ENCODE measurements at regions not wholly inside any gene's neighbourhood (a gene's known extent, or its start where the extent isn't known, plus 50 kb on each side); places are given as distances from the start of the nearest gene placed in this dataset.
"Not testable (repeated sequence)": the region's sequence is repeated elsewhere in the genome, so short reads cannot be mapped to it uniquely, and the experiment has no call there.

DNA sequence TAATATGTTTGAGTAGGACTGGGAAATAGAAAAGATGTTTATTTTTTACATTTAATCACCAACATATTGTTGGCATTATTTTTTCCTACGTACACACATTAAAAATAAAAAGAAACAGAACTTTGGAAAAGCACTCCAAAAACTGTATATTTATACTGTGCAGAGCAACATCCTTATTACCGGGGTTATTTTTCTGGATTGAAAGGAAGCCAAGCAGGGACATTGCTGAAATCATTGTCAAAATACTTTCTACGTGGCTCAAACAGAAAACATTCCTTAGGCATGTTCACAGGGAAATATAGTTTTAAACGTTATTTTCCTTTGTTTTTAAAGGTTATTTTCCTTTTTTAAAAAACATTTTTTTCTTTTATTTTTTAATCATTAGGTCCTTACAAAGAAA lies 315.0 kb upstream of the SMIM21 start:
- DNase-seq (ENCODE audit: low spot score): no peak

DNA sequence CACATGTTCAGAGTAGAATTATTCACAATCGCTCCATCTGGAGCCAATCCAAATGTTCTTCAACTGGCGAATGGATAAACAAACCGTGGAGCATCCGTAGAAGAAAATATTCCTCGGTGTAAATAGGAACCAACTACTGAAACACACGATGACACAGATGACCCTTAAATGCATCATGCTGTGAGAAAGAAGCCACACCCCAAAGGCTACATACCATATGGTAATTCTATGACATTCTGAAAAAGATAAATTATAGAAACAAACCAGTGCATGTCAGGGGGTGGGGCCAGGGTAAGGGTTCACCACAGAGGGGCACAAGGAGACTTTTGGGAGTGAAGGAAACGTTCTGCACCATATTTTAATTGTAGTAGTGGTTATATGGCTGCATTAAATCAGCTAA lies 312.2 kb upstream of the SMIM21 start:
- DNase-seq (ENCODE audit: low spot score): no peak

DNA sequence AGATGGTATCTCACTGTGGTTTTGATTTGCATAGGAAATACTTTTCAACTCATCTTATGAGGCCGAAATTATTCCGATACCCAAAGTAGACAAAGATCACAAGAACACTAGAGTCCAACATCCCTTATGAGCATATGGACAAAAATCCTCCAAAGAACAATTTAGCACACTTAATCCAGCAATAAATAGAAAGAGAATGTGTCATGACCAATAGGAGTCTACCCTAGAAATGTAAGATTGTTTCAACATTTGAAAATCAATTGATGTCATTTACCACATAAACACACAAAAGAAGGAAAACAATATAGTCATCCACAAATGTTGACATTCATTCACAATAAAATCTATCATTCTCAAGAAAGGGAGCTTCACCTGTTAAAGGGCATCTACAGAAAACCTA lies 307.8 kb upstream of the SMIM21 start:
- no peak for DNase-seq (ENCODE audit: low spot score)

DNA sequence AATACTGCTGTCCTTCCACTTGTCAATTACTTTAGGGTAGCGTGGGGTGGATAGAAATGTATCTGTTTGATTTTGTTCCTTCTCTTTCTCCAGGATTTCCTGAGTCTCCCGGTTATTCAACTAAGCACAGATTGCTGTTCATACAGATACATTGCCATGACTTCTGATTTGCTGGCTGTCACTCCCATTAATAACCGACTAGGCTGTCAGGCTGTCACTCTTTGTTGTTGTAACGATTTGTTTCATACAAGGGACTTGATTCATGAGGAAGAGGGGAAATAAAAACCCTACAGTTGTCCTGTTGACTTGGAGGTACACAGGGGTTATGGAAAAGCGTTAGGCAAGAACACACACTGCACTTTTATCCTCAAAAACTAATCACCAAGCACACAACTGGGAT lies 302.7 kb upstream of the SMIM21 start:
- no peak for DNase-seq (ENCODE audit: low spot score)

DNA sequence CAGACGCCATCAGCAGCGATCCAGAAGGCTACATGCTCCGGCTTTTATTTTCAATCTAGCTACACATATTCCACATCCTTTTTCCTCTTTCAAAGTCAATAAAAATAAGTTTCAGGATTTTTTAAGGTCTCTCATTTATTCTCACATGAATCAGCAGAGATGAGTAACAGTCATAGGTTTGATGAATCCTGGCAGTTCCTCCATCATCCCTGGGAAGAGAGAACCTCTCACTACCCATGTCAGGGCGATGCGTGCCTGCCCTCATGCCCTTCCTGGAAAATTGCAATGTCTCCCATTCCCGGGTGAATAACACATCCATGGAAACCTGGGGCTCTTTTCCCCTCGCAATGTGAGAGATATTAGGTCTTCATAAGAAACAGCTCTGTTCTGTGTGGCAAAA lies 301.1 kb upstream of the SMIM21 start:
- DNase-seq (ENCODE audit: low spot score): no peak

DNA sequence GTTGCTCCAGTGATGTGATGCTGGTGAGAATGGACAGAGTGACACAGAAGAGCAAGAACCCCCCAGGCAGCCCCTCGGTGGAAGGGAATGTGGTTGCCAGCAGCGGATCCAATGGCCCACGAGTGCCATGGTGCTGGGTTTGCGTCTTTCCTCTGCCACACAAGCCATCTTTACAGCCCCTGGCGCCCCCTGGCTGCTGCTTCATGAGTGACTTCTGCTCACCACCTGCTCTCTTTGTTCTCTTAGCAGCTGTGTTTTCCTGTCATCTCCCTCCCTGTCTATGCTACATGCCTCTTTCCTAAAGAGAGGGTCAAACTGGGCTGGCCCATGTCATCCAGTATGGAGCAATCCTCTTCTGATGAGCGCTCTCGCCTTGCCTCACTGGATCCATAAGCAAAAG lies 300.0 kb upstream of the SMIM21 start:
- DNase-seq (ENCODE audit: low spot score): peak; percentile 43

DNA sequence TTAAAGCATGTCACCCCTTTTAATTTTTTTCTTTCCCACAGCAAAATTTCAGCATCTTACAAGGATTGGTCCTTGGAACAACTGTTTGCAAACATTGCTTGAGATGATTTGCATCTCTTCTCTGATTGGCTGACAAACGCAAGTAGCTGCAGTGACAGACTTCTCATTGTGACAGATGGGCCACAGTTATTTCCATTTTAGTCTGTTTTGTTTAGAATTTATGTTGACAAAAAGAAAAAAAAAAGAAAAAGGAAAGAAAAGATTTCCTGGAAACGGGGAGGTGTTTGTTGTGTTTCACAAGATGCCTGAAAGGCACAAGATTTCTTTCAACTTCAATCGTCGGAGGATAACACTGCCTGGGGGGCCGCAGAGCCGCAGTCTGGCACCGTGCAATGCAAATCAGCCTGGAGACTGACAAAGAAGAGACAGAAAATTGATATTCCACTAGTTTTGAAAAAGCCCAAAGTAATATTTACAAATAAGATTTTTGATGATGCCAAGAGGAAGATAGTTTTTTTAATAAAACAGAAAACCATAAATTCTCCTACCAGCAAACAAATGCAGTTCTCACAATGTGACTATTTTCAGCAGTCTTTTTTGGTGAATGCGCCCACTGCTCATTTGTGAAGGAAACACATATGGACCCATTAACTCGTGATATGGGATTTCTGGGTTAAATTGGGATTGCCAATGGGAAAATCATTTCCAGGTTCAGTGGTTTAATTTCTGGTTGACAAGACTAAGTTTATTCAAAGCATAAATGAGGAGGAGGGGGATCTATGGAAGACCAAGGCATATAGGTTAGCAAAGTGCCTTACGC lies 296.2 kb upstream of the SMIM21 start:
- peak; percentile 29 for DNase-seq (ENCODE audit: low spot score)

DNA sequence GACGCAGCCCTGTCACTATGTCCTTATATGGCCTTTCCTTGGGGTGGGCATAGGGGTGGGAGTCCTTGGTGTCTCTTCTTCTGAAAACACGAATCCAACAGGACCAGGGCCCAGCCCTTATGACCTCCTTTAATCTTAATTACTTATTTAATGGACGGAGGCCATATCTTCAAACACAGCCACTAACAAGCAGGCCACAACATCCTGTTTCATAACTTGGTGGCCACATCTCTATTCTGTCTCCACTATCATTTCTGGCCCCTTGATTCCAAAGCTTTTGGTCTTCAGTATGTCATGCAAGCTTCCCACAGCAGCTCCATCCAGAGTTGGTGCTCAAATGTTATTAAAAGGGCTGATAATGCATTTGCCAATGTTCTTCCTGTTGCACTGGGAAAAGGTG lies 287.3 kb upstream of the SMIM21 start:
- no peak for DNase-seq (ENCODE audit: low spot score)

DNA sequence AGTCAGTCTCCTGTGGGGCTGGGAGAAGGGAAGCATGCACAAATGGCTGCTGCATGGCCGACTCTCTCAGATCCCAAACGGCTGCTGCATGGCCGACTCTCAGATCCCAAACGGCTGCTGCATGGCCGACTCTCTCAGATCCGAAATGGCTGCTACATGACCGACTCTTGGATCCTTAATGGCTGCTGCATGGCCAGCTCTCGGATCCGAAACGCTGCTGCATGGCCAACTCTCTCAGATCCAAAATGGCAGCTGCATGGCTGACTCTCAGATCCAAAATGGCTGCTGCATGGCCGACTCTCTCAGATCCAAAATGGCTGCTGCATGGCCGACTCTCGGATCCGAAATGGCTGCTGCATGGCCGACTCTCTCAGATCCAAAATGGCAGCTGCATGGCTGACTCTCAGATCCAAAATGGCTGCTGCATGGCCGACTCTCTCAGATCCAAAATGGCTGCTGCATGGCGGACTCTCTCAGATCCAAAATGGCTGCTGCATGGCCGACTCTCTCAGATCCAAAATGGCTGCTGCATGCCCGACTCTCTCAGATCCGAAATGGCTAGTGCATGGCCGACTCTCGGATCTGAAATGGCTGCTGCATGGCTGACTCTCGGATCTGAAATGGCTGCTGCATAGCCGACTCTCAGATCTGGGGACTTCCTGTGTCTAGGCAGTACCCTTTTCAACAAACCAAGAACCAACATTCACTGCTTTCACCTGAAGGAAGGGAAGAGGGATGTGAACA lies 284.8 kb upstream of the SMIM21 start:
- DNase-seq (ENCODE audit: low spot score): not testable (repeated sequence)

DNA sequence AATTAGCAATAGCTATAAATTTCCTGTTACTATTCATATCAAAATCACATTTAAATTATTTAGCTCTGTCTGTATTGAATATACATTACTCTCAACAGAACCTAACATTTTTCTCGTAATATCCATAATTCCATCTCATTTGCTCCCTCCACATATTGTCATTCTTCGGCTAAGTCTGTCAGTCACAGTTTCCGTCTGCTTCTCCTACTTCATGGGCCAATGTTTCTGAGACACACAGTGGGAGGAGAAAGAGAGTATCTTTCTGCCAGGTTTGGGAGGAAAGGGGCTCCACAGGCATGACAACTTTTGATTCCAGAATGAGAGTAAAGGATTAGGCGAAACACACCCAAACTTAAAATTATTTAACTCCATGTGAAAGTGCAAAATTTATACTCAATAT lies 273.1 kb upstream of the SMIM21 start:
- DNase-seq (ENCODE audit: low spot score): no peak

DNA sequence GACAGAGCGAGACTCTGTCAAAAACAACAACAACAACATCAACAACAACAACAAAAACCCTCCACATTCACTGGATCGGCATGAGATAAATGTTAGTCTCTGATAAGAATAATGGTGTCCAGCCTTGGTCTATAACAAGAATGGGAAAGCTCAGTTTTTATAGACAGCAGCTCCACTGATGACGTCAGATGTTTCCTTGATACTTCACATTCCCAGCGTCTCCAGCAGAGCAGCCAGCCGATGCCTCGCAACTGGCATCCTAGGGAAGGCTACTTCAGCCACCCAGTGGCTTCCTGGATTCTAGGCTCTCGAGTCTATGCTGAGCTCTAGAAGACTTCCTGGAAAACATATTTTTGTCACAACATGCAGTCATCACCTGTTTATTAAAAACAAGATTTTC lies 271.4 kb upstream of the SMIM21 start:
- DNase-seq (ENCODE audit: low spot score): no peak

DNA sequence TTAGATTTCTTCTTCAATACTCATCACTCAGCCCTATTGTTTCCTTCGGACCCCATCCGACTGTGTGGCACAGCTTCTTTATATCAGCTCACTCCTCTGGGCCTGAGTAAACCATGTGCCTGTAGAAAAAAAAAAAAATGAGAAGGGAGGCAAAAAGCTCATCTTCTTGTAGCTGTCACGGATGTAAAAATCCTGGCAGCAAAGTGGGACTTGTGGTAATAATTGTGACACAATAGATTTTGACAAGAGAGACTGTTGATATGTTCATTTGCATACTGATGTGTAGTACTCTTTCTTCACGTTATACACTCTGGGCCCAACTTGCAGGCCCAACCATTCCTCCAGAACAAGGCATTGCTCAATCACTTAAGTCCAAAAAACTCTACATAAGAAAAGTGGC lies 270.0 kb upstream of the SMIM21 start:
- DNase-seq (ENCODE audit: low spot score): no peak

DNA sequence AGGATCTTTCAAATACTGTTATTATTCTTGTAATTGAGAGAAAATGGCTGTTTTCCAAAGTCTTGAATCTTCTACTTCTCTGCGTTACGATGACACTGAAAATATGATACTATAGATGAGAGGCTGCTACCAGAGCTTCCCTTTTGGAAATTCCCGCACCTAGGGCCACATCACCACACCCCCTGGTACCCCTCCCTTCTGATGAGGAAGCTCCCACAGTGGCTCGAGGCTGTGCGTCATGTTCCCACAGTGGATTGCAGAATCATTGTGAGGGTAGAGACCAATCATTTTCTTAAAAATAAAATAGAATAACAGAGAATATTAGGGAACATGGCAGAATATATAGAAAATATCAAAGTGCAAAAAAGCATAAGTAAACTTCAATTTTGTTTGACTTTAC lies 268.9 kb upstream of the SMIM21 start:
- DNase-seq (ENCODE audit: low spot score): no peak

DNA sequence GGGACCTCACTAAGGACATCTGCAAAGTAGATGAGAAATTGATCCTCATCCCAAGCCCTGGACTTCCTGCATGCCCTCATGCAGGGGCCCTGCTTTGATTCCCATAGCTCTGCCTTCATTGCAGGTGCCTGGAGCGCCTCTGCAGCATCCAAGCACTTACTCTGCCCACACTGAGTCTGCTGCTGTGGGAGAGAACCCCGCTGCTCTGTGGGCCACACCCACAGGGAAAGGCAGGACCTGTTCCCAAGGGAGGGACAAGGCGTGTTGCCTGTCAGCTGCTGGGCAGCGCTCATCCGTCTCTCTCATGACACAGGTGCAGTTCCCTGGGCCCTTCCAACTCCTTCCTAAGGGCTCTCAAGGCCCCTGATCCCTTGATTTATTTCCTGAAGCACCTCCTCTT lies 266.8 kb upstream of the SMIM21 start:
- no peak for DNase-seq (ENCODE audit: low spot score)

DNA sequence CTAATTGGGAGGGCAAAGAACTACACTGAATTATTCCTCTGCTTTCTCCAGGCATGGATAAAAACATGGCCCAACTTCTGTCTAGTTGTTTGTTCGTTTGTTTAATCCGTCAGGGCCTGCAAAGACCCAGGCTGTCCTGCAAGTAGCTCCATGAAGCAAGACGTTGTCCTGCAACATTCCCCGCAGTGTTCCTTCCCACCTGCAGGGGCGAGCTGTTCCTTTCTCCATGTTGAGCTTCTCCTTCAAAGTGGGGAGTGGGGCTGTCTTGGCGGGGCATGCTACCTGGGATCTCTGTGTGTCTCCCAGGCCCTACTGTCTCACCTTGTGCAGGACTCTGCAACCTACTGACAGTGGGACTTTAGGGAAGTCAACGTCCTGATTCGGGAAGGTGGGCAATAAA lies 264.0 kb upstream of the SMIM21 start:
- no peak for DNase-seq (ENCODE audit: low spot score)

DNA sequence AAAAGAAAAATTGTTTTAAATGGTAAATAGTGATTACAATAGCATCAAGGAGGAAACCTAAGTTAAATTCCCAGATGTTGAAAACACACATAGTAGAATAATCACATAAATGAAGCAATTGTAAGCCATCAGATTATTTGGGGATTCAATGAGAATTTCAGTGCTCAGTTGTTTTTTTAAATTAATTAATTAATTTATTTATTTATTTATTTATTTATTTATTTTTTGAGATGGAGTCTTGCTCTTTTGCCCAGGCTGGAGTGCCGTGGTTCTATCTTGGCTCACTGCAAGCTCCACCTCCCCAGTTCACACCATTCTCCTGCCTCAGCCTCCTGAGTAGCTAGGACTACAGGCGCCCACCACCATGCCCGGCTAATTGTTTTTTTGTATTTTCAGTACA lies 262.8 kb upstream of the SMIM21 start:
- not testable (repeated sequence) for DNase-seq (ENCODE audit: low spot score)

DNA sequence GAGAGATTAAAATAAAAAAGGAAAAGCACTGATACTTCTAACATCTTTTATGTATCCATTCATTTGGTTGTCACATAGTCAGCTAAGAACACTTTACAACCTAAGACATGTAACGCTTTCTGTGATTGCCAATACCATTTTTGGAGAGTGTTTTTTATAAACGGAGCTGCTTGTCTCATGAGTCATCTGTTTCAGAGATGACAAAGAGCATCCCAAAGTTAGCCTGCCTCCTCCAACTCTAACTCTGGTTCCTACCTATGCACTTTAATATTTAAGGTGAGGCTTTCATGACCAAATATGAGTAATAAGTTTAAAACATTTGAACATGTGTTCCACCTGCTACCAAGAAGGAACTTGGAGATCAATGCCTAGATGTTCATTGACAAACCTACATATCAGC lies 260.1 kb upstream of the SMIM21 start:
- DNase-seq (ENCODE audit: low spot score): no peak

DNA sequence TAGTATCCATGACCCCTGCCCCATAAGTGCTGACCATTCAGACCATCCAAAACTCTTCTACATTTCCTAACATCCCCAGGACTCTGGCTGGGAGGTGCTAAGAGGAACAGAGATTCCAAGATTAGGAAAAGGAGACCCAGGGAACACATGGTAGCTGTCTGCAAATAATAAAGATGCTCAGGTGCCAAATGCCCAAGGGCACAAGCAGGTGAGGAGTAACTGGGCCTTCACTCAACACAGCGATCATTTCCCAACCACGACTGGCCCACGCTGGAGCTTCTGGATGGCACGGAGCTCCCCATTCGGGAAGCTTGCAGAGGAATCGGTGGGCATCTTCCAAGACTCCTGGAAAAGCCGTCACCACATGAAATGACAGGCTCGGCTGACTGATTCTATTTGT lies 255.9 kb upstream of the SMIM21 start:
- no peak for DNase-seq (ENCODE audit: low spot score)

DNA sequence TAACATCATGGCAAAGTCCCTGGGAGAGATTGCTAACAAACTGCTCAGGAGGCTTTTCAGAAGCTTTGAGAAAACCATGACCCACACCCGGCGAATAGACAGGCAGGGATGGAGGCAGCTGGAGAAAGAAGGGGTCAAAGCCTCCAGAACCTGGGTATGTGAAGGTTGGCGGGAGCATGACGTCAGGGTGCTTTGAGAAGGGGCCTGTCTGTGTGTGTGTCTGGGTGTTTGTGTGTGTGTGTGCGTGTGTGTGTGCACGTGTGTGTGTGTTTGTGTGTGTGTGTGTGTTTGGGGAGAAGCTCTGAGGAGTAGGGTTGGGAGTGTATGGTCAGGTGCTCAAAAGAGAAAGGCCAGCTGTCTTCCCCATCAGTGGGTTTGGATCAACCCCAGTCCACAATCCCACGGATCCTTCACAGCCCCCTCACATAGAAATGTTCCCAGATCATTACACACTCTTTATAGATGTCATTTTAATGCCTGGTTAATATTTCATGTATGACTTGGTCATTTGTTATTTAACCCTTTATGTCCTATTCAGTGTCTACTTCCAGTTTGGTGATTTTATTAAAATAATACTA lies 254.1 kb upstream of the SMIM21 start:
- no peak for DNase-seq (ENCODE audit: low spot score)

DNA sequence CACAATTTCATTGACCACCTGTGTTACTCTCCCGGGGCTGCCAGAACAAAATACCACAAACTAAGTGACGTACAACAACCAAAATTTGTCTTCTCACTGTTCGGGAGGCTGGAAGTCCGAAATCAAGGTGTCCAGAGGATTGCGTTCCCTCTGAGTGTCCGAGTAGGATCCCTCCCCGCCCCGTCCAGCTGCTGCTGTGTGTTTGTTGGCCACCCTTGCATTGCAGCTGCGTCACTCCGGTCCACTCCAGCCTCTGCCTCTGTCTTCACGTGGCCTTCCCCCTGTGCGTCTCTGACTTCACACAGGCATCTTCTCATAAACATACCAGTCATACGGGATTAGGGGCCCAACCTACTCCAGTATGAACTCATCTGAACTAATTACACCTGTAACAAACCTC lies 251.8 kb upstream of the SMIM21 start:
- DNase-seq (ENCODE audit: low spot score): no peak

DNA sequence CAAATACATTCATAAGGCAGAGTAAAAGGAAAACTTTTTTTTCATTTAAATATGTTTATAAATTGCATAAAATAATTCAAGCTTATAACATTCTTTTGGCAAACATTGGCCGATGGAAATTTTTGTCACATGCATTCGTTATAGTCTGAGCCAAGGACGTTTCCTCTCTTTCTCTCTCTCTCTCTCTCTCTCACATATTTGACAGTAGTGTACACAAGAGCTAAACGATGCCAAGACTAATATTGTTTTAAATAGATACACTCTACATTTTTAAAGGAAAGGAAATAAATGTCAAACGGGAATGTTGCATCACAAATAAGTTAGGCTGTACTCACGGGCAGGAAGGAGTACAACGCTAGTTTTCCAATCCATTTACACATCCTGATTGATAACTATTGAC lies 251.1 kb upstream of the SMIM21 start:
- DNase-seq (ENCODE audit: low spot score): no peak

DNA sequence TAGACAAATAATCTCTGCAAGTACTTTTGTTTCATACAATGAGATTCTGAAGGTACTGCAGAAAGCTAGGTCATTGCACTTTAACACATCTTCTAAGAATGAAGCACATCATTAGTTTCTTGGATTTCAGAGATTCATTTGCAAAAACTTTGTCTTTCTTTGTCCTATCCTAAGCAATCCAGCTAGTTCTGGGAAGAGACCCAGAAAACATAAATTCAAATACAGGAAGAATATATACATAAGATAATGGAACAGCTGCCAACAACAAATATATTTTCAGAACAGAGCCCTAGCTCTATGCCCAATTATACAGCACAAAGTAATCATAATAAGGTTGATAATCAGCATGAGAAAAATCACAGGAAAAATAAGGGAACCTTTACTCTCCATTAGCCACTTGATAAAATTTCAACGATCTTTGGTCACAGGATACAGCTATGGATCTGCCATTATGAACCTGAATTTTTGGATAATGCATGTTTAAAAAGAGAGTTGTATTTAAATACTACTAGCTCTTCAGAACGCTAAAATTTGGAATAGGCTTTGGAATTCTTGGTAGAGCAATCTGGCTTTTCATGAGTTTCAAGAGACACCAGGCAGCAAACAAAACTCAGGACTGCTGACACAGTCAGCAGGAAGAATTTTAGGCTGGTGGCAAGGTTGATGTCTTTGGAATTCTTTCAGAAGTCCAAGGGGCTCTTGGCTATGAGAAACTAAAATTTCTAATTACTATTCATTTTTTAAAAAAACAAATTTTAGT lies 250.4 kb upstream of the SMIM21 start:
- DNase-seq (ENCODE audit: low spot score): no peak

DNA sequence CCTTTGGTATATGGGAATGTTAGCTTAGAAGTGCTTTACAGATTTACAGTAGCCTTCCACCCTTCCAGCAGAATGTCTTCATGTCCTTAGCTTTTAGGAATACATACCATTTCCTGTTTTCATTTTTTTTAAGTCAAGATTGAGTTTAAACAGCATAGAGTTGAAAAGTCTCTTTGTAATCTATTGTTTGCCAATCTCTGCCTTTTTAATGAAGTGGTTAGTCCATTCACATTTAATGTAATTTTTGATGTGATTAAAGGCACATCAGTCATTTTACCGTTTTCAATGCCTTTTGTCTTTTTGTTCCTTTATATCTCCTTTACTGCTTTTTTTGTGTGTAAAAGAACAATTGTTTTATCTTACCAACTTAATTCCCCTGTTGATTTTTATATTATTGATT lies 233.4 kb upstream of the SMIM21 start:
- no peak for DNase-seq (ENCODE audit: low spot score)
